Lung (tissue), 11 donors: ENCODE measurements at regions not wholly inside any gene's neighbourhood (a gene's known extent, or its start where the extent isn't known, plus 50 kb on each side); places are given as distances from the start of the nearest gene placed in this dataset.

ENCODE experiments used
- ATAC-seq: fragments of 200-7000 bp; cut with Tn5 transposase; one replicate; pipeline ENCODE4 v1.9.1; 2020; ENCODE audit warnings: moderate number of reproducible peaks; ENCODE audit not compliant: insufficient read depth, low FRiP score
- DNase-seq, 3 donors: peaks; one replicate each; pipeline ENCODE4 v3.0.0-alpha.2; 2013 to 2017
- H3K27ac ChIP-seq, 2 donors: one replicate each; pipeline ENCODE4 v1.5.1; 2013; ENCODE audit warnings: mild to moderate bottlenecking in 2 of 2, moderate library complexity in 2 of 2, control low read depth in 1 of 2, inconsistent platforms in 1 of 2, low read depth in 1 of 2, low read length in 1 of 2
- H3K27me3 ChIP-seq, 3 donors: one replicate each; pipeline ENCODE4 v1.5.1; 2013; ENCODE audit warnings: low read length in 2 of 3; ENCODE audit not compliant: control insufficient read depth in 3 of 3, insufficient read depth in 3 of 3
- H3K36me3 ChIP-seq, 4 donors: one replicate each; pipeline ENCODE4 v1.5.1; 2013; ENCODE audit warnings: low read length in 4 of 4, mild to moderate bottlenecking in 1 of 4, moderate library complexity in 1 of 4; ENCODE audit not compliant: control insufficient read depth in 4 of 4, insufficient read depth in 4 of 4
- H3K4me1 ChIP-seq, 5 donors: one replicate each; pipeline ENCODE4 v1.5.1; 2013; ENCODE audit warnings: low read length in 5 of 5, mild to moderate bottlenecking in 2 of 5, moderate library complexity in 1 of 5; ENCODE audit not compliant: control insufficient read depth in 5 of 5, insufficient read depth in 5 of 5
- H3K4me3 ChIP-seq: one replicate; pipeline ENCODE4 v1.5.1; 2013; ENCODE audit warnings: mild to moderate bottlenecking, control low read depth, moderate library complexity
- H3K9ac ChIP-seq, 2 donors: one replicate each; pipeline ENCODE4 v1.5.1; 2013; ENCODE audit warnings: low read length in 2 of 2, control low read depth in 1 of 2; ENCODE audit not compliant: insufficient read depth in 1 of 2
- H3K9me3 ChIP-seq, 4 donors: one replicate each; pipeline ENCODE4 v1.5.1; 2013; ENCODE audit warnings: low read length in 3 of 4, mild to moderate bottlenecking in 1 of 4, moderate library complexity in 1 of 4; ENCODE audit not compliant: control insufficient read depth in 4 of 4, insufficient read depth in 3 of 4
- WGBS, 2 donors: extraction: QIAGEN DNeasy Blood & Tissue Kit; methylation state at CpG; one replicate each; pipeline ENCODE4 v1.1.7; 2013; 5-methylcytosine and 5-hydroxymethylcytosine counted together
- TF ChIP-seq, protein P1 (sequence below): IDR thresholded peaks from 2 replicates; pipeline ENCODE4 v1.5.1; 2012; ENCODE audit warnings: mild to moderate bottlenecking; ENCODE audit errors: control extremely low read depth, extremely low read depth
- donor health status: control.
- donor health status: control.
- donor health status: Bipolar disorder and iron deficiency.
- donor health status: healthy.
- donor health status: DM: yes; HTN: yes; CAD: no.

DNA sequence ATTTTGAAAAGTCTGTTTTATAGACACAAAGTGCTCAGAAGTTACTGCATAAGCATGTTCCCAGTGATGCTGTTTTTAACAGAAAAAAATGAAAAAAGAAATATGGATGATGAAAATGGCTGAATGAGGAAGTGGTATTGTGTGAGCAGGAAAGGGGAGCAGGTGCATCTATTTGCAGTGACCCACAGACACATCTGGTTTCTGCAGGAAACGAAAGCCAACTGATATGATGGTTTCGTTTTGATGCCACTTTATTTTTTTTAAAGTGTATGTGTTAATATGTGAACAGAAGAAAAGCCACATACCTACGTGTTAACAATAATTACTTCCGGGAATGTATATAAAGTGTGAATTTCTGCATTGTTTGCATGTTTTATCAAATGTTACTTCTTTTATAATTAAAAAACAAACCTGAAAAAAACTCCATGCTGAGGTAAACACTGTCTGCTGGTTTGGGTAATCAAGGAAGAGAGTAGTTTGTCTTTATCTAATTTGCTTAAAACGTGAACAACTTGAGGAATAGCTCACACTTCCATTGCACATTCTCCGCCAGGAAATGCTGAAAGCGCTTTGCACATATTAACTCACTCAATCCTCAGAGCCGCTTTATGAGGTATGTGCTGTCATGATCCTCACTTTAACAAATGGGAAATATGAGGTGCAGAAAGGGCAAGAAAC lies 1335.9 kb downstream of the TBC1D22A start:
- Histone ChIP-seq H3K36me3 (no peaks in the 10 kb centered on the region), H3K4me3 (no peak overlapping the region), H3K4me1 (no peaks in the 10 kb centered on the region), H3K9me3 (no peaks in the 10 kb centered on the region), H3K27ac (no peak overlapping the region), H3K9ac (no peak overlapping the region), H3K27me3 (peaks cover 0 to 5% (median 4%) of the 10 kb centered on the region in 3 donors)
- DNase-seq (no peak), ATAC-seq (no peak)
- TF ChIP-seq, protein P1, sequence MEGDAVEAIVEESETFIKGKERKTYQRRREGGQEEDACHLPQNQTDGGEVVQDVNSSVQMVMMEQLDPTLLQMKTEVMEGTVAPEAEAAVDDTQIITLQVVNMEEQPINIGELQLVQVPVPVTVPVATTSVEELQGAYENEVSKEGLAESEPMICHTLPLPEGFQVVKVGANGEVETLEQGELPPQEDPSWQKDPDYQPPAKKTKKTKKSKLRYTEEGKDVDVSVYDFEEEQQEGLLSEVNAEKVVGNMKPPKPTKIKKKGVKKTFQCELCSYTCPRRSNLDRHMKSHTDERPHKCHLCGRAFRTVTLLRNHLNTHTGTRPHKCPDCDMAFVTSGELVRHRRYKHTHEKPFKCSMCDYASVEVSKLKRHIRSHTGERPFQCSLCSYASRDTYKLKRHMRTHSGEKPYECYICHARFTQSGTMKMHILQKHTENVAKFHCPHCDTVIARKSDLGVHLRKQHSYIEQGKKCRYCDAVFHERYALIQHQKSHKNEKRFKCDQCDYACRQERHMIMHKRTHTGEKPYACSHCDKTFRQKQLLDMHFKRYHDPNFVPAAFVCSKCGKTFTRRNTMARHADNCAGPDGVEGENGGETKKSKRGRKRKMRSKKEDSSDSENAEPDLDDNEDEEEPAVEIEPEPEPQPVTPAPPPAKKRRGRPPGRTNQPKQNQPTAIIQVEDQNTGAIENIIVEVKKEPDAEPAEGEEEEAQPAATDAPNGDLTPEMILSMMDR: no peak
- WGBS, 2 donors: 14 to 34% methylated on average over 8 of the region's 8 CpGs

DNA sequence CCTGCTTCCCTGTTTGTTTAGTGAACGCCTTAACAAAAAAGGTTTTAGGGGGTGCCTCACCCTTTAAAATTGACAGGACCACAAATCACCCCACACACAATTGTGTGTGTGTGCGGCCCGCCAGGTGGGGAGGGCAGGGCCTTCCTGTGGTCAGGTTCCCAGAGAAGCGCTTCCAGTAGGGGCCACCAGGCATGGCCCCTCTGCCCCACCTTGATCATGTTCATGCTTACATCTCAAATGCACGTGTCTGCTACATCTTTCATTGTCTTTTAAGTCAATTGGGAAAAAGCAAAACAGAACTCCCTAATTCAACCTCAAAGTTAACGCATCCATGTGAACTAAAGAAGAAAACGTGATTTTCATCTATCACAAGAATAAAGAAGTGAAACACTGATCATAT lies 1335.3 kb downstream of the TBC1D22A start:
- TF ChIP-seq, protein P1: no peak
- Histone ChIP-seq H3K4me3 (no peak overlapping the region), H3K4me1 (no peaks in the 10 kb centered on the region), H3K36me3 (no peaks in the 10 kb centered on the region), H3K9me3 (no peaks in the 10 kb centered on the region), H3K27me3 (peaks cover 0 to 5% (median 4%) of the 10 kb centered on the region in 3 donors), H3K27ac (no peak overlapping the region), H3K9ac (no peak overlapping the region)
- no peak for ATAC-seq
- 33 to 62% methylated on average over 7 of the region's 7 CpGs for WGBS, 2 donors
- no peak for DNase-seq

DNA sequence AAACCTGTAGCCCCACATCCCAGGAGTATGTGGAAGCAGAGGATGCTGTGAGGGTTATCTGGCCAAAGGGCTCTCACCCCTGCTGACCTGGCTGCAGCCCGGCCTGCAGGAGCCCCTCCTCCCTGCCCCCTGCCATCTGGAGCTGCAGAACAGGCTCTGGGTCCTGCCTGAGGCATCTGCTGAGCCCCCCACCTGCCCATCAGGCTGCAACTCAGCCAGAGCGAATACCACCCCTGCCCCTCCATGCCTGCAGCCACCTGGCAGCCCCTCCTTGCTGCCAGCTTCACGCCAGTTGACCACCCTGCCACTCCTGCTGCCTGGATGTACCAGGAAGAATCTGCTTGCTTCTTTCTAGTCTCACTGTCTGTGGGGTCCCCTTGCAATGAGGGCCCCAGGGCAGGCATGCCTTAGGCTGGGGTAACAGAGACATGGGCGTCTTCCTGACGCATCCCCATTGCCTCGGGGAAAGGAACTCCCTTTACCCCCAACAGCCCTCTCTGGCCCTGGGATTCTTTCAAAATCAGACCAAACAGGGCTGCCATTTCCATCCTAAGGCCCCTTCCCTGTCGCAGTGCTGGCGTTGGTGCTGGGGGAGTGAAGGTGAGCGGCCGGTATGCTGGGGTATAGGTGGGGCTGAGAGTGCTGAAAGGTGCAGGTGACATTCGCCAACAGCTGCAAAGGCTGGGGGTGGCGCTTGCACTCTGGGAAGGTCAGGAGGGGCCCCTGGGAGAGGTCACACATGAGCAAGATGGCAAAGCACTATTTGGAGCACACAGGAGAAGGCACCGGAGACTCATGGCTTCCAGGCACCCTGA lies 1334.6 kb downstream of the TBC1D22A start:
- Histone ChIP-seq H3K4me3 (no peak overlapping the region), H3K4me1 (no peaks in the 10 kb centered on the region), H3K36me3 (no peaks in the 10 kb centered on the region), H3K27ac (no peak overlapping the region), H3K27me3 (peaks cover 0 to 5% (median 4%) of the 10 kb centered on the region in 3 donors), H3K9ac (no peak overlapping the region), H3K9me3 (no peaks in the 10 kb centered on the region)
- TF ChIP-seq, protein P1: no peak
- ATAC-seq (no peak), DNase-seq (no peak)
- WGBS, 2 donors: 67 to 74% methylated on average over 12 to 13 of the region's 13 CpGs
